NT2/D1 (cell line): ENCODE measurements at regions not wholly inside any gene's neighbourhood (a gene's known extent, or its start where the extent isn't known, plus 50 kb on each side); places are given as distances from the start of the nearest gene placed in this dataset.

Experiments
- SUZ12 ChIP-seq: IDR thresholded peaks from 2 replicates; pipeline ENCODE4 v1.6.1; 2011; ENCODE audit not compliant: insufficient read length, insufficient read depth; ENCODE audit errors: extremely low read depth
- YY1 ChIP-seq: IDR thresholded peaks from 2 replicates; pipeline ENCODE4 v1.6.1; 2011; ENCODE audit not compliant: insufficient read length, insufficient read depth

DNA sequence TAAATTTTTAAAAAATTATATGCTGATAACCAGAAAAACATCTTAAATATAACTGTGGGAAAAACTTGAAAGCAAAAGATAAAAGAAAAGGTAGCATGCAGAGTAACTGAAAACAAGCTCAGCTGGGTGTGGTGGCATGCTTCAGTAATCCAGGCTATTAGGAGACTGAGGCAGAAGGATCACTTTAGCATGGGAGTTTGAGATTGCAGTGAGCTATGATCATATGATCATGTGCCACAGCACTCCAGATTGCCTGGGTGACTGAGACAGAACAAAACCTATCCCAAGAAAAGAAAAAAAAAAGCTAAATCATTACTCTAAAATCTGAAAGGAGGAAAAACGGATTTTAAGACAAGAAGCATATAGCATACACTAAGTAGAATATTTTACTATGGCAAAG, 1624.0 kb downstream of the AMY1C start:
- TF ChIP-seq SUZ12 (no peak), YY1 (no peak)
